ENCODE measurements at regions not wholly inside any gene's neighbourhood (a gene's known extent, or its start where the extent isn't known, plus 50 kb on each side); places are given as distances from the start of the nearest gene placed in this dataset.

DNA sequence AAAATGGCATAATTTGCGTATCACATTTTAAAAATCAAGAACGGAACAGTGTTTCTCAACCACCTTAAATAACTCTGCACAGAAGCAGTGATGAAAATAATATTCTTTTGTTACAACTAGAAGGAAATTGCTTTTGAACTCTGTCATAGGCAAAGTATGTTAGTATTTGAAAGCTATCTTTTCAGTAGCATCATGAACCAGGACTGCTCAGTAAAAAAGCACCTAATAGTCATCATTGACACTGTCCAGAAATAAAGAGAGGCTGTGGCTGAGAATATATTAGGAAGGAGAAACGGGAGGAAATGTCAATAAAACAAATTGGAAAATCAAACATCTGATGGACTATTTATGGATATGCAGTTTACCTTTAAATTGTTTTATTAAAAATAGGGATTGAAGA lies 237.2 kb upstream of the AKR1E2 start:
- no peak for DNase-seq (ENCODE audit: low read depth, low spot score)

DNA sequence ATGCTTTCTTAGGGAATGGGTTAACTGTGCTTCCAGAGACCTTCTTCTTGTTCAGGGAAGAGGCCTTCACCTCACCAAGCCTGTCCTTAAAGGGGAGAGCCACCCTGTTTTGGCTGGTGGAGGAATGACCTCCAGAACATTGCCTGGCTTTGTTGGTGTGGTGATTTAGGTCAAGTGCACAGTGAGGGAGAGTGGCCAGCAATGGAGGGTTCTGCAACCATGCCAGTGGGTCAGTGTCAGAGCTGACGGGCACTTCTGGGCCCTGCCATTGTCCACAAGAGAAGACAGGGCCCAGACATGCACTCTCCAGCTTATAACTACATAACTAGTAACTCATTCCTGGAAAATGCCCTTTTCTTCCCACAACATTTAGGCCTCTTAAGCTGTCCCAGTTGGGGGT lies 238.5 kb upstream of the AKR1E2 start:
- DNase-seq (ENCODE audit: low read depth, low spot score), result no peak

DNA sequence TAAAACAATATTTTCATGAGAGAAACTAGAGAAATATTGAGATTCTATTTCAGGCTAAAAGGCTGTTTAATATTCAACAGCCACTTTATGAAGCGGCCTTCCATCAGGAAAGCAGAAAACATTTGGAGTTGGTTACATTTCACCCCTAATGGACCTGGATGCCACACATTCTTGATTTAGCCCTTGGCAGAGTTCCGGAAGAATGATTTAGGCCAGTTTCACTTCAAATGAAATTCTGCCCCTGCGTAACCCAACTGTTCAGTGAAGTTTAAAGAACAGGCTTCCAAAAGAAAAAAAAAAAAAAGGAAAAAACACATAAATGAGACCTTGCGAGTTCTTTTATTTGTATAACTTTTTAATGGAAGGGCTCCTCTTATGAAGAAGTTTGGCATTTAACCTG lies 239.2 kb upstream of the AKR1E2 start:
- peak; percentile 90 for DNase-seq (ENCODE audit: low read depth, low spot score)

DNA sequence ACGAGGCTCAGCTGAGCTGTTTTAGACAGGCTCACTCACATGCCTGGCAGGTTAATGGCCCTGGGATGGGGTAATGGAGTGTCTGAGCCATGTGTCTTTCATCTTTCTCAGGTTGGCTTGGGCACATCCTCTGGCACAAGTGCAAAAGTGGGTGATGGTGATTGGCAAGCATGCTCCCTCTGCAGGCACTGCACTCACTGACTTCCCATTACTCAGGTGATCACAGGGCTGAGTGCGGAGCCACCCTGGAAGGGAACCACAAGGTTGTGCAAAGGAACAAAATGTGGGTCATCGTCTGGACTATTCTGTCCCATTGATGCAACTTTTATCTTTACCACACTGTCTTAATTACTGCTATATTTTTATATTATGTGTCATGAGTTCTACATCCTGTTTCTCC lies 244.1 kb upstream of the AKR1E2 start:
- DNase-seq (ENCODE audit: low read depth, low spot score), result no peak

DNA sequence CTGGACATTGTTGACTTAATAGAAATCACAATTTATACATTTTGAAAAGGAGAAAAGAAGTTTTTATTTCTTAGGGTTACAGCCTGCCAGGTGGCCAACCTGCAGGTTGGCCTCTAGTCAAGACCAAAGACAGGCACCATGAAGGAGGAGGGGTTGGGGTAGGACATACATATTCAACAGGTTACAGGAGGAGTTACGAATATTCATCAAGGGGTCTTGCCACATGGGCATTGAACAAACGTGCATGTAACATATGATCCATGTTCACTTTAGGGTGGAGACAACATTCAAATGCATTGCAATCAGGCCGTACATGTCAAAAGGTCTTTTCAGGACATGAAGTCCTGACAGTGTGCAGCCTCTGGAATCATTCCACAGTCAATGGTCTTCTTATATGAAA lies 246.2 kb upstream of the AKR1E2 start:
- no peak for DNase-seq (ENCODE audit: low read depth, low spot score)

DNA sequence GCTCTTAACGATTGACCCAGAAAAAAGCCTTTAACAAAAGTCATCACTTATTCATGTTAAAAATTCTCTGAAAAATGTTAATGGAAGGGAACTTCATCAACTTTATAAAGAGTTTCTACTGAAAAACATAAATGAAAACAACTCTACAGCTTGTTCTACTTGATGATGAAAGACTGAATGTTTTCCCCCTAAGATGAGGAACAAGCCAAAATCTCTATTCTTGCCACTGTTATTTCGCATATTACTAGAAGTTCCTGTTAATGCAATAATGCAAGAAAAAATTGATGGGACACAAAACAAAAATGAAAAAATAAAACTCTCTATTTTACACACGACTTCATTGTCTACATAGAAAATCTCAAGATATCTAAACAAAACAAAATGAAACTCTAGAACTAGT lies 249.8 kb upstream of the AKR1E2 start:
- DNase-seq (ENCODE audit: low read depth, low spot score), result no peak

DNA sequence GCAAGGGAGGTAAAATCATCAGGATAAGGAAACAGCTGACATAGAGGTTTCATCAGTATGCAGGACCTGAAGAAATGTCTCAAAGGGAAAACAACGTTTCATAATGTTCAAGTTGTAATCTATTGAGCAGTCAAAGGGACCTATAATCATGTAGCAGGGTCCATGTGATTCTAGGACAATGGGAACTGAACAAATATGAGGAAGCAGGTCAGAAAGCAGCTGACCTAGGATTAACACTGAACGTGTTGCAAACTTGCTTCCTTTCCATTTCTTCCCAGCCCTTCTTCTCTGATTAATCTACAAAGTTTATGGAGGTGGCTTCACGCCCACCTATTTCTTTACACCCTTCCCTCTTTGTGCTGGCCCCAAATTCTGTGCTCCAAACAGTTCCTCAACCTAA lies 256.9 kb upstream of the AKR1E2 start:
- no peak for DNase-seq (ENCODE audit: low read depth, low spot score)

DNA sequence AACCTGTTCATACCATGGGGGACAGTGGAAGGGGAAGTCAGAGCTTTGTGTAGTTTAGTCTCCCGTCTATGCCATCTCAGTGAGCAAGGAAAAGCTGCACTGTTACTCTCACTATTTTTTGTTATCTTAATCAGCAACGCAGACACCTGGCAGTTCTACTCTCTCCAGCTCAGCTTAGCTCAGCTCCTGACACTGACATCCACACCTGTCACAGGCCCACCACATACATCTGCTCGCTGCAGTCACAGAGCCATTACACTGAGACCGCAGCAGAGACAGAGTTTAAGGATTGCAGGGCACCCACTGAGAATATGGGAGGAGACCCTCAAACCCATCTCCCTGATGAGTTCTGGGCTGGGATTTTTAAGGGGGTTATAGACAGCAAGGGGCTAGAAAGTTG lies 257.3 kb upstream of the AKR1E2 start:
- DNase-seq (ENCODE audit: low read depth, low spot score), result no peak

DNA sequence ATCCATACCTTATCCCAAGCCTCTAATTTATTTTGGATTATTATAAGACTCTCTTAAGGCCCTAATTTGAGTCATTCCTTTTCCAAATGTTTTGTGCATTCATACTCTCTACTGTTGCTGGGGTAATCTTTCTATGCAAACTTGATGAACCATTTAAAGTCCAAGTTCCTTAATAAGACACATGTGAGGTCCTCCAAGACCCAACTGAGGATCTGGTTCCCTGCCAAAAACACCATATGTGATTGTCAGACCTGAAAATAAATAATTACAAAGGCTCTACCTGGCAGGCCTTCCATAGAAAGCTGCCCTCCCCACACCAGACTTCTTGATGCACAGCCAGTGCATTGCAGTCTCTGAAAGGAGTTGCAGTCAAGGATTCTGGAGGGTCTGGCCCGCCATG lies 257.9 kb upstream of the AKR1E2 start:
- DNase-seq (ENCODE audit: low read depth, low spot score), result no peak

DNA sequence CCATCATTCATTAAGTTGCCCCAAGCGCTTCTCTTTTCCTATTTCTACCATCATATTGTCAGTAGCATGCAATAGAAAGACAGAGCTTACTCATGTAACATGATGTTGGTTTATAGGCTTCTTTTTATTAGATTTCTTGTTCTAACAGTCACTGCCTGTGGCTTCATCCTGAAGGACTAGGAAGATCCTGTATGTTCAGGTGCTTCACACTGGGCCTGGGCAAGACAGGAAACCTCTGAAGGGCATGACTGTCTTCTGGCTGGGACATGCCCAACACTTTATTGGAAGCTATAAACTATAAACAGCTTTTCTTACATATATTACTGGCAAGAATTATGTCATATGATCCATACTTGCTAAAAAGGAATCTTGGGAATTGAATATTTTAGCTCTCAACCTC lies 258.4 kb upstream of the AKR1E2 start:
- no peak for DNase-seq (ENCODE audit: low read depth, low spot score)

DNA sequence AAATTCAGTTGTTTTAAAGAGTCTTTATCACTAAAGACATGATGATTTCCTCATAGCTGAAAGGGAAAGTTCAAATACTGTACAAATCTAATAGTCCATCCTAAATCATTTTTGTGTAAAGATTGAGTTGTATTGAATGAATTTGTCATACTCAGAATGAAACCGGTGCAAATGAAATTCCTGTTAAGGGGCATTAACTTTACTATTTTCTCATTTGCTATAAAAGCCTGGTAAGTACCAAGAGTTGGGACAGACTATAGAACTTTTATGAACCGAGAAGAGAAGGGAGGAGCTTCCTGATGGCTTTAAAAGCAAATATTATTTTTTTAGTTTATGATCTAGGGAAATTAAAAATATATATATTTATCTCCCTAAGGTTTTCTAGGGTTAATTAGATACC lies 260.0 kb upstream of the AKR1E2 start:
- DNase-seq (ENCODE audit: low read depth, low spot score), result no peak

DNA sequence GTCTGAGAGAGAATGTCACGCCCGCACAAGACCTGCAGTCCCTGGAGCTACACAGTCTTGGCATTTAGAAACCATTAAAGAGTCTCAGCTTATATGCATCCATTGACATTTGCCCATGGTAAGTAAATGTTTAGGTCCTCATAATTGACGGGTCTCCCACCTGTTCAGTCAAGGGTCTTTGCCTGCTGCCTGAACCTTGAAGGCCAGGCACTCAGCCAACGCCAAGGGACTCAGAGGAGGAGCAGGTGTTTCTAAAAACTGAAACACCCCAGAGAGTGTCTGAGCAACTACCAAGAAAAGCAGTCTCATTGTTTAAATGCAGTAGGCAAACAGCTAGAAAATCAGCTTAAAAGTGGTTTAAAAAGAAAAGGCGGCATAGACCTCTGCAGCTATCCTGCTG lies 264.7 kb upstream of the AKR1E2 start:
- no peak for DNase-seq (ENCODE audit: low read depth, low spot score)

DNA sequence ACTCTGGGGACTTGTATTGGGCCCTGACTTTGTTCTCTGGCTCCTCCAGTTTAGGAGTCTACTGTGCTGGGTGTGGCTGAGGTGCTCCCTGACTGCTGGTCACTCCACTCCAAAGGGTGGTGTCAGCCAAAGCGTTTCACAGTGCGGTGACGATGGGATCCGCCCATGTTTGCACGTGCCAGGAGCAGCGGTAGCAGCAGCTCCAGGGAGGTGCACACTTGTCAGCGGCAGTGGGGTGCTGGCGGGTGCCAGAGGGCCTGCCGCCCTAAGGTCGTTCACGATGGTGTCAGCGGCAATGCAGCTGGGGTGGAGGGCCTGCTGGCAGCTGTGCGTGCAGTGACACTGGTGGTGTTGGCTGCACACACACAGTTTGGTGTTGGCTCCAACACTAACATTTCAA lies 268.5 kb upstream of the AKR1E2 start:
- no peak for DNase-seq (ENCODE audit: low read depth, low spot score)

DNA sequence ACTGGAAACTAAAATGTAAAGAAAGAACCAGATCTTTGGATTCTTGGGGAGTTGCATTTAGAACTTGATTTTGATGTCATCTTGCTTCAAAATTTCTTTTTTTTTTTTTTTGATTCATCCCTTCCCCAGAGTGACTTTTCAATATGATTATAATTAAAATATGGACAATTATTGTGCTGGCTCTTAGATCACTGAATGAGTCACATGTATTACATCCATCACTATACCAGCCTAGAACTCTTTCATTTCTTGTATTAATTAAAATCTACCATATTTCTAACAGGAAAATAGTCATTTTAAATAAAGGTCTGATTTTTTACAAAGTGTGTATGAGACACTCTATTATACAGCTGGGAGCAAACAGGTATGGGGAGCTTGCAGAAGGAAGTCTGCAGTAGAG lies 269.5 kb upstream of the AKR1E2 start:
- no peak for DNase-seq (ENCODE audit: low read depth, low spot score)

DNA sequence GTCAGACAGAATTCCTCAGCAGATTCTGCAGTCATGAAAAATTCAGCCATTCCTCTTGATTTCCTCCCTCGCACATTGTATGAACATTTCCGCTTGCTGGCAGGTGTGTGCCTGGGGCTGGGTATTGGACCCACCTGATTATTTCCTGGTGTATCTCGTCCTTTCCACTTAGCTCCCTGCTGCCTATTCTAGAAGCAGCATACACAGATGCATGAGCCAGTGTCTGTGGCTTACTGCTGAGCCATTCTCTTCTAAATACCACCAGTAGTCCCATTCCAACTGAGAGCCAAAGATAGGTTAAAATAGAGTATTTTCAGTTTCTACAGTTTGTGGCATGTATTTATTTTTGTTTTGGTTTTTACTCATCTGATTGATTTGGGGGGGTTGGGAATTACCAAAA lies 270.1 kb upstream of the AKR1E2 start:
- DNase-seq (ENCODE audit: low read depth, low spot score), result no peak

DNA sequence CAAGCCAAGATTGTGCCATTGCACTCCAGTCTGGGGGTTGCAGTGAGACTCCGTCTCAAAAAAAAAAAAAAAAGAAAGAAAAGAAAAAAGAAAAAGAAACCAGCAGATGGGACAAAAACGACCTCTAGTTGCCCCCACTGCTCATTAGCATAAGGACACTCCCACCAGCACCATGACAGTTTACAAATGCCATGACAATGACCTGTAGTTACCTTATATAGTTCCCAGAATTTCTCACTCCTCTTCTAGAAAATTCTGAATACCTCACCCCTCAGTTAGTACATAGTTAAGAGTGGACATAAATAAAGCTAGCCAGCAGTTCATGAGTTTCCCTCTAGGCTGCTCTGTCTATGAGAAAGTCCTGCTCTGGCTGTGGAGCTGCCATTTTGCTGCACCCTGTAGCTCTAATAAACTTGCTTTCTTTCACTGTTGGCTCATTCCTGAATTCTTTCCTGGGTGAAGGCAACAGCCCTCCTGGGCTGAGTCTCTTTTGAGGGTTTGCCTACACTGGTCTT lies 276.8 kb upstream of the AKR1E2 start:
- no peak for DNase-seq (ENCODE audit: low read depth, low spot score)

DNA sequence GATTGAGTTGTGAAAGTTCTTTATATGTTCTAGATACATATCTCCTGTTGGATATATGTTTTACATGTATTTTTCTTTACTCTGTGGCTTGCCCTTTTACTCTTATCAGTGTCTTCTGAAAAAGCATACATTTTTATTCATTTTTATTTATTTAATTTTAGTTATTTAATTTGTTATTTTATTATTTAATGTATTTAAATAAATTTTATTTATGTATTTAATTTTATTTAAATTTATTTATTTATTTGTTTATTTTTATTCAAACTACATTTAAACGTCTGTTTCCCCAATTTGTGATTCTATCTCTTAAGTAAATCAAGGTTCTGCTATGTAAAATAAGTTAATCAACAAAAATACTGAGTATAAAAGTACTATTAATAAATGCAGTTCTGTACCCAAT lies 279.1 kb upstream of the AKR1E2 start:
- DNase-seq (ENCODE audit: low read depth, low spot score), result no peak

DNA sequence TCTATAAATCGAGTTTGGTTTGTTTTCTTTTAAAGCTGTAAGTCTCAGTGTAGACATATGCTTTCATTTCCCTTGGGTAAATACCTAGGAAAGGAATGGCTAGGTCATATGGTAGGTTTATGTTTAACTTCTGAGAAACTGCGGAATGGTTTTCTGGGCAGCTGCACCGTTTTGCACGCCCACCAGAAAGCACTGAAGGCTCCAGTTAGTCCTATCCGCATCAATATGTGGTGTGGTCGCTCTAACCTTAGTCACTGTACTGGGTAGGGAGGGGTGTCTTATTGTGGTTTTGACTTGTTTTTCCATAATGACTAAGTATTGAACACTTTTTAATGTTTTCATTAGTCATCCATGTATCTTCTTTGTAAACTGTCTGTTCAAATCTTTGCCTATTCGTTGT lies 279.5 kb upstream of the AKR1E2 start:
- peak; percentile 39 for DNase-seq (ENCODE audit: low read depth, low spot score)

DNA sequence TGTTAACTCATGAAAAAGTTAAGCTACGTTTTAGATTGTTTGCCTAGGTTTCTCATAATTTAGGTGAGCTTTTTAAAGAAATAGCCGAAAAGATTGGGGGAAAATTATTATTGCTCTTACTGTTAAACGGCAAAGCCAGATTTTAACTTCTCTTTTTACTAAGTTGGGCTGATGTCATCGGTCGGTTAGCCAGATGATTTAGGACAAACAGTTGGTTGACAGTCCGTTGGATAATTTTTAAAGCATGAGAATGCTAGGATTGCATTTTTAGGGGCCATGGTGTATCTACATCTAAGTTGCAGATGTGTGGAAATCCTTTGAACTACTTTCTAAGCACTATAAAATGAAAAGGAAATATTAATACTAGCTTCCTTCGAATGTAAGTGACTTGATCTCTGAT lies 280.9 kb upstream of the AKR1E2 start:
- DNase-seq (ENCODE audit: low read depth, low spot score), result no peak

DNA sequence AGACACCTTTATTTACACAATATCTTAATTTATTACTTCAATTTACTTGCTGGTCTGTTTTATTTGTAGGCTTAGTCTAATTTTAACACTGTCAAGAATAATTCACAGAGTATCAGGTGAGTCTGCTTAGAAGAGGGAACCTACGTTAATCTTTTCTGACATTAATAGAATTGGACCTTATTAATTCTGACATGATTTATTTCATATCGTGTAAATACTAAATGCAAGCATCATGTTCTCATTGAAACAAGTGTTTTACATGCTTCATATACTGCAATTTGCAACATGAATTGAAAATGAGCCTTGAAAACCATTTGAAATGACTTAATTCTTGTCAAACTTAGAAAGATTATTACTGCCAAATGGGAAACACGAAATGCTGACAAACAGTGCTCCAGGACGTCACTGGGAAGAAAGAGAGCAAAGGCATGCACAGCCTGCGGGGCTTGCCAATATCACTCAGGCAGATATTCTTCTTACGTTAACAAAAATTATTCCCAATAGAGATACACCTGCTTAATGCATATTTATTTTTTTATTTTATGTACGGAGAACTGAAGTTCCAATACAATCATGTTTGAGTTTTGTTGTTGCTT lies 282.0 kb upstream of the AKR1E2 start:
- DNase-seq (ENCODE audit: low read depth, low spot score), result no peak

DNA sequence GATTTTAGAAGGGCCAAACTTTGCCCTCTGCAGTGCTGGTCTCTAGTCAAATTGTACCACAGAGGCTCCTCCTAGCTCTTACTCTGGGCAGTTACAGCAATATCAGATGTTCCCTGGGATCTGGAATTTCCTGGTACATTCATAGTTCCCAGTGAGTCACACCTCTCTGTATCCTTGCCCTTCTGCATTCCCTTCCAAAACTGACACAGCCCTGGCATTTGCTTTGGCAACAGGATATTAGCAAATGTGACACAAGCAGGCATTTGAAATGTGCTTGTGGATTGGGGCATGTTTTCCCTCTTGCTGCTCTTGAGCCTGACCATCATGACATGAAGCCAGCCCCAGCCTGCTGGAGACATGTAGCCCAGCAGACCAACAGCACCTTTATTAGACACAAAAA lies 284.7 kb upstream of the AKR1E2 start:
- peak; percentile 85 for DNase-seq (ENCODE audit: low read depth, low spot score)

DNA sequence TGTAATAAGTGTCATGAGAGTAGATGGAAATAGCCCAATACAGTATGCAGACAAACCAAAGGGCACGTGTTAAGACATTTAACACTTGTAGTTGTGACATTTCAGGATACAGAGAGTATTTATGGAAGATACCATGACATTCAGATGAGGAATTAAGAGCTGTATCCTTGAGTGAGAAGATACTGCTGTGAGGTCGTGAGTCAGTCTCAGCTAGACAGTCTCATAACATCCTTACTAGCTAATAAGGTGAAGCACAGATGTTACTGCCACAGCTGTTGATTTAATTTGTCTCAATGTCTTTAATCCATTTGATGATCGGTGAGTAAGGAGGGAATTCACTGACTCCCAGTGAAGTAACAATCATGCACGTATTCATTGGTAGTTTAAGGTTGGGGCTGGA lies 288.0 kb upstream of the AKR1E2 start:
- DNase-seq (ENCODE audit: low read depth, low spot score), result no peak

DNA sequence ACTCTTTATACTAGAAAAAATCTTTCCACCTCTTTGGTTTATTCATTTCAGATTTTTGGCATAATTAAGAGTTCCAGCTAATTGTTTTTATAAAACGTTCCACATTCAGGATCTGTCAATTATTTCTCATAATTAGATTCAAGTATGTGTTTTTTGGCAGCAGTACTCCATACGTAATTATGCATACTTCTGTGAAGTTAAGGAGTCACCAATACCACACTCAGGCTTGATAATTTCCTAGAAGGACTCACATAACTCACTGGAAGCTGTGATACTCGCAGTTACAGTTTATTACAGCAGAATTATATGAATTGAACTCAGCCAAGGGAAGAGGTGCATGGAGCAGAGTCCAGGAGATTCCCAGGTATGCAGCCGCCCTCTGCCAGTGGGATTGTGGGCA lies 290.5 kb upstream of the AKR1E2 start:
- peak; percentile 74 for DNase-seq (ENCODE audit: low read depth, low spot score)

DNA sequence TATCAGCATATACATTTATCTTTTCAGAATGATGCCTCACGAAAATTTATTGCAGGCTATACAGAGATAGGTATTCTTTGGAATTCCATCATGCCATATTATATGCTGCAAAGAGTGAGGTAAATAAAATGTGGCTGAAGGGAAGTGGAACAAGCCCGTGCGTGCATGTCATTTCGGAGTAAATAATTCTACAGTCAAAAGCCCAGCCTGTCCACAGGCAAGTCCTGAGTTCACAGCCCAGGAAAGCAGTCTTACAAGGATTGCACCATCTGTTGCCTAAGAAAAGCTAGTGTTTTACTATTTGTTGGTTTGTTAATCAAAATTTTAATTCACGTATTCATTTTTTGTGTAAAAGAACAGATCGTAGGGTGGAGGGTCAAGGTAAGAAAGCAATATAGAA lies 292.4 kb upstream of the AKR1E2 start:
- DNase-seq (ENCODE audit: low read depth, low spot score), result no peak

All from astrocyte of the hippocampus (primary cell).